NCI-H128 (cell line): ENCODE measurements at regions not wholly inside any gene's neighbourhood (a gene's known extent, or its start where the extent isn't known, plus 50 kb on each side); places are given as distances from the start of the nearest gene placed in this dataset.
"Not testable (repeated sequence)": the region's sequence is repeated elsewhere in the genome, so short reads cannot be mapped to it uniquely, and the experiment has no call there.

Experiments used
- DNase-seq: peaks from one replicate; lab custom pipeline; 2025; ENCODE audit not compliant: unreplicated experiment; lab: John Stamatoyannopoulos, UW

DNA sequence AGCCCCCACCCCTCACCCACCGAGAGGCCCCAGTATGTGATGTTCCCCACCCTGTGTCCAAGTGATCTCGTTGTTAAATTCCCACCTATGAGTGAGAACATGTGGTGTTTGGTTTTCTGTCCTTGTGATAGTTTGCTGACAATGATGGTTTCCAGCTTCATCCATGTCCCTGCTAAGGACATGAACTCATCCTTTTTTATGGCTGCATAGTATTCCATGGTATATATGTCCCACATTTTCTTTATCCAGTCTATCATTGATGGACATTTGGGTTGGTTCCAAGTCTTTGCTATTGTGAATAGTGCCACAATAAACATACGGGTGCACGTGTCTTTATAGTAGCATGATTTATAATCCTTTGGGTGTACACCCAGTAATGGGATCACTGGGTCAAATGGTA is 79.2 kb downstream of the PXDC1 start:
- DNase-seq = not testable (repeated sequence)

DNA sequence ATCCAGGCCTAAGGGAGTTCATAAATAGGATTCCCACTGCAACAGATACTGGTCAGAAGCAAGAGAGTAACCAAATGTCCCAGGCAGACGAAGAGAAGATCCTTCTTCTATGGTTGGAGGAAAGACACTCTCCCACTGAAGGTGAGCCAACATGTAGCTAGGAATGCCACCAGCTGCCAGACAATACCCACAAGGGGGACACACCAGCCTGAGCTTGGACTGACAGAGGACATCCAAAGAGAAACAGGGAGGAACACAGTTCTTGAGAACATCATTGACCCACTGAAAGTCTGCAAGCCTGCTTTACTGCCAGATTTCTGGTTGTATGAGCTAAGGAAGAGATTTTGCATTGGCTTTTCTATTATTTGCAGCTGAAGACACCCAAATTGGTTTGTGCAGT is 80.1 kb downstream of the PXDC1 start:
- no peak for DNase-seq

DNA sequence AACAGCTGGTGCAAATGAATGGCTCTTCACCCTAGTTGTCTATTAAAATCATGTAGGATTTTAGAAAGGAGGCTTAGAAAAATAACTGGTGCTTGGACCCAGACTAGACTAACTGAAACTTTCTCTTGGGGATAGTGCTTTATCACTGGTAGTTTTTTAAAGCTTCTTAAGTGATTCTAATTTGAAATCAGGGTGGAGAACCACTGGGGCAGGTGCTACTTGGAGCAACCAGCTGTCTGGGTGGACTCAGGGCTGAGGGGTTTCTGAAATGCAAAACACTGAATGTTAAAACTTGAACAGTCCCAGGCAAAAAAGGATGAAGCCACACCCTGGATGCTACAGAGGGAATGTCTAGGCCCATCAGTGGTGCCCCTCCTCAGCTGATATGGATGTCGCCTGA is 81.2 kb downstream of the PXDC1 start:
- no peak for DNase-seq

DNA sequence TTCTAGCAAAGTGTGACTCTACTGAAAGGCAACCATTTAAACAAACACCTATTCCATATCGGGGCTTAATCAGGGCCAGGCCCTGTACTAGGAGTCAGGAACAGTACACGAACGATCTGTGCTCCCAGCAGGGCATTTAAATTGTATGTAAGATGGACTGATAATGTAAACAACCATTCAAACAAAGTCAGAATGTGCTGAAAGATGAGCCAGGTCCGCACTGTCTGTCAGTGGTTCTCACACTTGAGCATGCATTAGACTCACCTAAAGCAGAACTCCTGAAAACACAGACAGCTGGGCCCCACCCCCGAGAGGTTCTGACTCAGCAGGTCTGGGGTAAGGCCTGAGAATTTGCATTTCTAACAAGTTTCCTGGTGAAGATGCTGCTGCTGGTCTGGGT is 81.6 kb downstream of the PXDC1 start:
- DNase-seq = no peak

DNA sequence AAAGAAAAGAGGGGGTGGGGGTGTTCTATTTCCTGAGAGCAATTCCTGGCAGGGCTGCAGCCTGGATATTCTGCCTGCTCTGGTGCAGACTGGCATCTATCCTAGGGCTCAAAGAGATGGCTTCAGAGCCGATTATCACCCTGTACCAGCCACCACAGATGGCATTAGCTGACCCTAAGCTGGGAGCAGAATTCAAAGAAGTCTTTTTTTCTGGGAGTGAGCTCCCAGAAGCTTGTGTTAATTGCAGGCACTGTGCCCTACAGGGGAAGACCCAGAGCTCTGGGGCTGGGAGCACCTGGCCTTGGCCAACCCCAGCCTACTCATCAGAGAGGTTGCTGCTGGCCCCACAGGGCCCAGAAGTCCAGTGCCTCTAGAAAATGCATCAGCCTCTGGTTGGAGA is 85.9 kb downstream of the PXDC1 start:
- no peak for DNase-seq

DNA sequence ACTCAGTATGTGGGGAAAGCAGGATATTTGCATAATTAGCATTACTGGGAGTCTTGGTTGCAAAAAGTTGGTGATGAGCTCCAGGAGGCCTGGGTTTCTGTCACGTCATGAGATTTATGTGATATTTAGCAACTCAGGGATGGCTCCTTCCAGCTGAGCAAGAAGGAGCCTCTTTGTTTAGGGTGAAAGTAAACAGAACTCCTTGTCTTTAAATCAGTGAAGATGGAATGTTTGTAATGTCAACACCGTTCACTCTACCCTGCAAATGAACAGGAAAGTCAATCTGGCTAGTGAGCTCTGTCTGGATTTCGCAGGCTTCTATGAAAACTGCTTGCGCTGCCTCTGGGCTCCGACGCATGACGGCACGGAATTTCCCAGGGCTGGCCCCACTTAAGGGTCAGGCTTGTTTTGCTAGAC is 86.9 kb downstream of the PXDC1 start:
- no peak for DNase-seq

DNA sequence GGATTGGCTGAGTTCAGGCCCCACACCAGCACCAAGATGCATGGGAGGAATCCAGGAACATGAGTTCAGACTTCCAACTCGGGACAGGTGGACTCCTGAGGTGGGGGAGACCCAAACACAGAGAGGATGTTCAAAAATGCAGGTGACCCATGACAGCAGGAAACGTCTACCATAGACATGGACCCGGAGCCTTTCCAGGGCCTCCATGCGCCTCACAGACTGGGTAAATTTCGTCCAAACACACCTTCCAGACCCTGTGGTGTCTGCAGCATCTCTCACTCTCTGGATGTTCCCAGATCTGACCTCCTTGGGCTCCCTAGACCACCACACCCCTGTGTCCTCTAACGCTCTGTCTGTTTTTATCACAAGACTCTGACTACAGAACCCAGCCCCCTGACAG is 87.7 kb downstream of the PXDC1 start:
- no peak for DNase-seq

DNA sequence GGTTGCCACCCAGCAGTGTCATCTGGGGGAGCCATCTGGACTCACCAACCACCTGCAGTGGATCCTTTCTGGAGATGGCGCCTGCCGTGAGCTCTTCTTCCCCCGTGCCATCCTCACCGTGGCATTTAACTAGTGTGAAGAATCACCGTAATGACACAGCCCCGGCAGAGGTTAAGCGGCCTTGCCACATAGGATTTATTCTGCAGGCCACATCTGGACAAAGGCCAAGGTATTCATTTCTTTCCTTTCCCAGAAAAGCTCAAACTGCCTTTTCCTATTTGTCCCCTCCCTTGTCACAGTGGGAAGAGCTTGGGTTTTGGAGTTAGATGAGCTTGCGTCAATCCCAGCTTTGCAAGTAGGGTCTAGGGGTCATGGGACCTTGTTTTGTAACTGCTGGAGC is 88.4 kb downstream of the PXDC1 start:
- DNase-seq = no peak

DNA sequence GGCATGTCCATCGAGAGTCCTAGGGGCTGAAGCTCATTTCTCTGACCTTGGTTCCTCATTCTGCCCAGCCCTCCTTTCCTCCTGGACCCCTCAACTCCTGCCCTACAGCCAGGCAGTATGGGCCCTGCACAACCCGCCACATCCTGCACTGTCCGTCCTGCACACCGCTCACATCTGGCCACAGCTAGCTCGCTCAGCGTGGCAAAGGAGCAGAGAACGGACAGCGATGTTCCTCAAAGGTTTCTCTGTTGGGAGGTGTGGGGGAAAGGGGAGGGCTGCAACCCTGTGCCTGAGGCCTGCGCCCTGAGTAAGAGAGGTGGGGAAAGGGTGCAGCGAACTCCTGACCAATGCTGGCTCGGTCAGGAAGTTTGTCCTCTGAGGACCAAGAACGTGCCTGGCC is 90.1 kb downstream of the PXDC1 start:
- DNase-seq = no peak

DNA sequence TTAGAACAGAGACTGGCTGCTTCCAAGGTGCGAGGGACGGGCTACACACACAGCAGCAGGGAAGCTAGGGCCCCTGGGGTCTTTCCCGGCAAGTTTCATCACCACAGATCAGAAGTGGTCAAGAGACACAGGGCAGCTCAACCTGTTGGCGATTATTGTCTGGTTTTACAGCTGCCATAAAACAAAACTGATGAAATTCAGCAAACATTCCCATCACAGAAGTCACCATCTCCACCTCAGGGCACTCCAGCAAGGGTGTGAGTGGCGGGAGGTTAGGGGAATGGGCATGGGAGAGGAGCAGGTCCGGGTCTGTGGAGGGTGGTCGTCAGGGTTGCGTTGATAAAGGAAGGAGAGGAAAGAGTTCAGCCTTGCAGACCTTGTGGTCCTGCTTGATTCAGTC is 91.0 kb downstream of the PXDC1 start:
- no peak for DNase-seq

DNA sequence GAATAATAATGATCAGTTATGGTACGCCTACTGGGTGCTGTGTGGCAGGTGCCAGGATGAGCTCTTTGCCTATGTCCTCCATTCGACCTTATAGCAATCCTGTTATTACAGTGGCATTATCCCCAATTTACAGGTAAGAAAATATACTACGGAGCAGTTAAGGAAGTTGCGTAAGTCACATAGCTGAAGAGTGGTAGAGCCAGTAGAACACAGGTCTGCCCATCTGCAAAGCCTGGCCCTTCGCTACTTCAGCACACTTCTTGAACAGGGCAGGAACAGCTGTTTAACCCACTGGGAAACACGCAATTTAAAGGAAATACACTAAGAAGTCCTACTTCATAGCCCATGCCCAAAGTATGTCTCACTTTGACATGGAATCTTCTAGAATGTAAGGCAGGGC is 91.8 kb downstream of the PXDC1 start:
- no peak for DNase-seq

DNA sequence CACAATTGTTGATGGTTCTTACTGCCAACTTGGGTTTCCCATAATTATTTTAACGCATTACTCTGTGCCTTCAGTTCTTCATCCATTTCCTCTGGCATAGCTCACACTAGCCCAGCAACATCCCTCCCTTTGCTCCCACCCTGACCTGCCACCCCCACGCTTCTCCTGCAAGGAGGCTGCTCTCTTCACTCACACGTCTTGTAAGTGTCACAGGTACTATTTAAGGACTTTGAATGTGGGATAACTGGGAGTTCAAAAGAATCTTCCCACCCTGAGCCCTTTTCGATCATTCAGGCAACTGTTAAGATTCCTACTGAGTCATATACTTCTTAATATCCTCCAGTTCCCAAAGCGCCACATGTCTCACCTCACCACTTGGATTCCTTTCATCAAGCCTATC is 95.4 kb downstream of the PXDC1 start:
- DNase-seq = no peak

DNA sequence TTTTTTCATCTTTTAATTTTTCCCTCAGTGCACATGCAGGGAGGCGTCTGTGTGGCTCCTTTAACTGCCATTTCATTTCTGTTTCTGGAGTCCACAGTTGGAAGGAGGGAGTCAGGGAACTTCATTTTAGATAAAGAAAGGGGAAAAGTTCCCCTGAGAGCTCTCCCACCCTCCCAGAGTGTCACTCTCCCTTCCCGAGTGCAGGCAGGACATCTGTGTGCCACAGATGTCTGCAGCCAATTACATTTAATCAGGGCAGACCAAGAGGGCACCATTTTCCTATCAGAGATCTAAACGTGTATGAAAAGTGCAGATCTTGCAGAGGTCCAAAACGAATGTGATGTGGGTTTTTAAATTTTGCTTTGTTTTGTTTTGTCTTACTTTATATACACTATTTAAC is 96.6 kb downstream of the PXDC1 start:
- no peak for DNase-seq

DNA sequence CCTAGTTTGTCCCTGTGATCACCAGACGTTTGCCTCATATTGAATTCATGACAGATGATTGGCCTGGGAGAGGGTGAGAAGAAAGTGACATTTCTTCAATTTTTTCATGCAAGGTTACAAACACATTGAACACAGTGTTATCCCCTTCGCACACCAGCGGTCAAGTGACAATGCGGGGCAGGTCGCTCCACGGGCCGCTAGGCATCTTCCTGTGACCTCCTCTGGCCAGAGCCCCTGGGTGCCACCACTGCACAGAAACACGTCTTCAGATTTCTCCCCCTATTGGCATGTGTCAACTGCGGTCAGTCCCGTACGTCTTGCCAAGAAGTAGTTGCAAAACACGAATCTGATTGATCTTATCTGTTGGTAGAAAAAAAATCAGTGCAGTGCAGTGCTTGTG is 97.1 kb downstream of the PXDC1 start:
- no peak for DNase-seq

DNA sequence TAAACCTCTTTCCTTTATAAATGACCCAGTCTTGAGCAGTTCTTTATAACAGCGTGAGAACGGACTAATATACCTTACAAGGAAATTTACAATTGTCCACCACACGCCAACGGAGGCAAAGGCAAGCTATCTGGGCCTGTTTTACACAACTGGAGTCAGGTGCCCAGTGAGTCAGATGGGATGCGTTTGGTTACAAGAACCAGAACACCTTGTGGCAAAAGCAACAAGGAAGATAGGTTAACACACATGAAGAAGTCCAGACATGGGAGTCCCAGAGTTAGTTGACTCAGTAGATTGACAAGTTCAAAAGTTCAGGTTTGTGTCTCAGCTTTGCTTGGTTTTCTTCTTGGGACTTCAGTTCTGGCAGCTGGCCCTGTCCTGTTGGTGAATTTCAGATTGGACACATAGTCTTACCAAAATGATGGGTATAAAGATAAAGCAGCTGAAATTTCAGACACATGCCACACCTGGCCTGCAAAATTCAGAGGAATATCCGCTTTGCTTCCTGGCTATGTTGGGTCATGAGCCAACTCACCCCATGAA is 97.9 kb downstream of the PXDC1 start:
- DNase-seq = no peak

DNA sequence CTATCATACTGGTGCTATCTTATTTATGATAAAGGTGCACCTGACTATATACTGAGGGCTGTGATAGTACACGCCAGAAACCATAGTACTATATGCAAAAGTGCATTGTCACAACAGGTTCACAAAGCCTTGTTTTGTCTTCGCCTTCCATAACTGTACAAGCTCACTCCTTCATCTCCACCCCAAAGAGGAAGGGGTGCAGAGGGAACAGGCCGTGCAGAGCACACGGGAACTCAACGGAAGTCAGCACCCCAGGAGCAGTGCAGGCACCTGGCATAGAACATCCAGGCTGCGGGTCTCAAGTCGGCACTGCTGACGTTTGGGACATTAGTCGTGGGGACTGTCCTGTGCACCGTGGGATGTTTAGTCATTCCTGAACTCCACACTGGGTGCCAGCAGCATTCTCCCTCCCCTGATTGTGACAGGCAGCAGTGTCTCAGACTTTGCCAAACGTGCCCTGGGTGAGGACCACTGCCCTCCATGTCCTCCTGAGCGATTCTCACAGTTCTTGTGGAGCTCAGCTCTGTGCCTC is 99.7 kb downstream of the PXDC1 start:
- DNase-seq = no peak

DNA sequence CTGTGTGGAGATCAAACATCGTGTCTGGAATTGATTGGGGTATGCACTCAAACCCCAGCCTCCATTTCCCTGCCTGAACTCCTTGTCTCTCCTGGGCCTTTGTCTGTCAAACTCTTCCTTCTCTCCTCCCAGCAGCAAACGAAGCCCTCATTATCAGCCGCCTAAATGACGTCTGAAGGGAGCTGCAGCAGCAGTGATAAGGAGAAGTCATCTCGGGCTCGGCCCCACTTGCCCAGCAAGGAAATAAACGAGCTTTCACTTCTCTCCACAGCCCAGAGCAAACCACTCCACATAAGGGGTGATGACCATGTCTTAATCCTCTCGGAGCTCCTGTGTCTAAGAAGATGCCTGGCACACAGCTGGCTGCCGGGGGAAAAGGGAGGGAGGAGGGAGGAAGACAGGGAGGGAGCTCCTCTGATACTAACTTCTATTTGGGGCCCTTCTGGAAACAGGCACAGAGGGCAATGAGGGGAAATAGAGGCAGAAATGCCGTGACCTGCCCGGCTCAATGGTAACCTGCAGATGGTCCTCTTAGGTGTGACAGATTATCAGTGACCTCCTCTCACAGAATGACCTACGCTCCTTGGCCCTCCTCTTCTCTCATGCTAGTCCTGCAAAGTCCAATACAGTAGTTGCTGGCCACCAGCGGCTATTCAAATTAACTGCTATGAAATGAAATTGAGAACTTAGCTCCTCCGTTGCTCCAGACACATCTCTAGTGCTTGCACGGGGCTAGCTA is 100.4 kb downstream of the PXDC1 start:
- DNase-seq = no peak

DNA sequence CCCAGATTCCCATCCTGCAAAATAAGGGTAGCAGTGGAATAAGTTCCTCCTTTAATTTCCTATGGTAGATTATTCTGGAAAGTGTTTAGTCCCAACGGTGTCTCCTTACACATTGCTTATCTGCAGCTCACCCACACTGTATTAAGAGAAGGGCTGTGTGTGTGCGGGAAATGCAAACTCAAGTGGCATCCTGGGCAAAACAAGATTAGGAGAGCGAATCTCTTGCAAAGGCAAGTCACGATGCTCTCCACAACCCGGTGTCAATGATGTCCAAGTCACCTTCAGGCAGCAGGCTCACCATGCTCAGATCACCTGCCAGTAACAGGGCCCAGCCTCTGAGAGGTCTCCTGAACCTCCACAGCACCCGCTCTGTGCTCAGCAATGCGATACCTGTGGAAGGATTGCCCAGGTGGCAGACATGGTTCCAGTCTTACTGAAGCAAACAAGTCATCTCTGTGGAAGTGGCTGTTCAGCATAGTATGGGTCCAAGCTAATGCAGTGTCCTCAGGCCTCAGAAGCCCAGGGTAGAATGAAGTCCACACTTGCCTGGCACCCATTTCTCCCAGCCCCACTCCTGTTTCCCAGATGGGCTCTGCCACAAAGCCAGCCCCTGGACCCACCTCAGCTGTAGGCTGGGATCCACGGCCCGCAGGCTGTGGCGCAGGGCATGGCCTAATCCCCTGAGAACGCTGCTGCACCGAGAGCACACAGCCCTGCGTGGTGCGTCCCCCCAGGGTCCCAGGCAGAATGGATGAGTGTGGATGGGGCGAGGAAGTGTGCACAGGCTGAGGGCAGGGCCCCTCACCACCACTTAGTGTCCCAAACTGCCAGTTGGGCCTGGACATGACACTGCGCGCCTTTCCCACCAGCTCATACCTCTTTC is 101.2 kb downstream of the PXDC1 start:
- no peak for DNase-seq

DNA sequence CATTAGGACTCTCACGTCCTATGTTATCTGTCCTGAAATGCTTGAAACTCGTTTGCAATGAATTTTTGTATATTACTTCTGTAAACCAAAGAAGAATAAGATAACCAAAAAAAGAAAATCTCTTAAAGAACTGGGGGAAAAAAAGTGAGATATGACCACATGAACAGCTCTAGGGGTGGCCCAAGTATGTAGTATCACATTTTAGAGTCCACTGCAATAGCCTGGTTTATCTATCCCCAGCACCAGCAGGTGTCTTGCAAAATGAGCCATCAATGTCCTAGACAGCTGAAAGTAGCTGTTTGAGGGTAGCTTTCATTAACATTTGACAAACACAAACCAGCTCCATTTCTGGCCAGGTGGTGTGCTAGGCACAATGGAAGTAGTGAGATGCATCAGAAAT is 102.8 kb downstream of the PXDC1 start:
- DNase-seq = no peak

DNA sequence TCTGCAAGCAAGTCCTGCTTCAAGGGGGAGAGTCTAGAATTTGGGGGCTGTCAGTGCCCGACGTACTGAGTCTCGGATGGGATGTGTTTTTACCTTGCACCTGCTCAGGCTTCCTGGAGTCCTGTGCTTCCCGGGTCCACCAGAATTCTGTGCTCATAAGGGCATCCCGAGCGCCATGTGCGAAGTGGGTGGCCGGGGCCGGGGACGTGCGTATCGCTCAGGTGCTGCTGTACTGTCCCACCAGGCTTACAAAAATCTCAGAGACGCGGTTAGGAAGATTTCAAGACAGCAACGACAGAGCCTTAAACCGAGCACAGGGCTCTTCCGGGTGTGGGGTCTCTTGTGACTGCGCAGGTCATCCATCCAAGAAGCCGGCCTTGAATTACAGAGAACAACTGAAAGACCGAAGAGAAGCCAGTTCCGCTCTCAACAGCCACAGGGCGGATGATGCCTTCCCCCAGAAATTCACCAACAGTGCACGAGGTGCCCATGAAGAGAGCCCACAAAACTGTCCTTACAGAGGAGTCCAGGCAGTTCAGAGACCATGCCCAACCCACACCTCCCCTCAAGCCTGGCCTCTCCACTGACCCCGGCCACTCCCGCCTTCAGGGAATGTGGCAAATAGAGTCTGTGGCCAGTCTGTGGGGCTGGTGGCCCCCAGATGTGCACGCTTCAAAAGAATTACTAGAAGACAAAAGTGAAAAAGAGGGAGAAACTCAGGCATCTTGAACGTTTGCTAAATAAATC is 104.7 kb downstream of the PXDC1 start:
- no peak for DNase-seq

DNA sequence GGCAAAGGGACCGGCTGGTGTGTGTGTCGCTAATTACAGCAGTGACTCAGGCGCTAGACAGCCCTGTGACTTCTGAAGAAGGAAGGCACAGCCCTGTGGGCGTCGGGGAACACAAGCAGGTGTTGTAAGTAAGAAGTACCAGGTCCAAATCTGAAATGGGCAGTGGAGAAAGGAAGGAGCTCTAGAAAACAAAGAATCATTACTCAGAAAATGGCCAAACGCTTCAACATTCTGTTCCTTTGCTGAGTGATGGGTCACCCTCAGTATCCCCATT is 106.8 kb downstream of the PXDC1 start:
- DNase-seq = no peak
